Activated CD4-positive, alpha-beta T cell treated with anti-CD3 and anti-CD28 coated beads, Interleukin-2, amount 10 ng/mL, durations not matched to agents 24 days and 14 days (primary cell): ENCODE measurements at regions not wholly inside any gene's neighbourhood (a gene's known extent, or its start where the extent isn't known, plus 50 kb on each side); places are given as distances from the start of the nearest gene placed in this dataset.

Experiments
- DNase-seq: peaks from one replicate; pipeline ENCODE4 v3.0.0; 2022
- H3K27ac Mint-ChIP-seq: one replicate; pipeline ENCODE4 v1.8.0; 2022; ENCODE audit warnings: mild to moderate bottlenecking, mixed read lengths
- H3K27me3 Mint-ChIP-seq: one replicate; pipeline ENCODE4 v1.8.0; 2022; ENCODE audit warnings: mixed read lengths
- H3K36me3 Mint-ChIP-seq: one replicate; pipeline ENCODE4 v1.8.0; 2022; ENCODE audit warnings: low read depth, mild to moderate bottlenecking, mixed read lengths
- H3K4me1 Mint-ChIP-seq: one replicate; pipeline ENCODE4 v1.8.0; 2021; ENCODE audit warnings: mixed read lengths
- H3K4me3 Mint-ChIP-seq: one replicate; pipeline ENCODE4 v1.8.0; 2022; ENCODE audit warnings: mild to moderate bottlenecking, moderate library complexity, mixed read lengths
- H3K9me3 Mint-ChIP-seq: one replicate; pipeline ENCODE4 v1.8.0; 2021; ENCODE audit warnings: mixed read lengths
- intact Hi-C: fragments of 100-400 bp; cut with micrococcal nuclease; formaldehyde crosslinking; loops from one replicate; pipeline ENCODE4 v1.15.1; 2023

DNA sequence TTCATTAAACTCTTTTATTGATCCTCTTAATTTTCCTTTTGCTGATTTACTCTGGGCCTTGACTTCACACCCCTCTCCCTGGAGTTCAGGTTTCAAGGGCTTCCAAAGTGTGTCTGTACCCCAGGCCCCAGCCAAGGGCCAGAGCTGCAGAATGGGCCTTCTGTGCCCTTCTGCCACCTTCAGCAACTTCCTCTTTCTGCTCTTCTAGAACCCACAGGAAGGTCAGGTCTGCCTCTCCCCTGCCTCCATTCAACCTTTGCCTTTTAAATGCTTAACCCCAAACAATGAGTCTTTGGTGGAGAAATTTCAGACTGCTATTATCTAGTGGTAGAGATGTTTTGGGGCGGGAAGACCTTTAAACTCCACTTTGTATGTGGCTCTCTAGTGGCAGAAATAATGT is 63.1 kb downstream of the TSN start:
- peaks cover 17% of the 10 kb centered on the region for H3K27me3 Mint-ChIP-seq
- H3K36me3 Mint-ChIP-seq = no peaks in the 10 kb centered on the region
- no peak overlapping the region for H3K4me3 Mint-ChIP-seq
- no peaks in the 10 kb centered on the region for H3K9me3 Mint-ChIP-seq
- intact Hi-C loops = no loop called here
- H3K27ac Mint-ChIP-seq = no peak overlapping the region
- H3K4me1 Mint-ChIP-seq = no peaks in the 10 kb centered on the region
- DNase-seq = no peak

DNA sequence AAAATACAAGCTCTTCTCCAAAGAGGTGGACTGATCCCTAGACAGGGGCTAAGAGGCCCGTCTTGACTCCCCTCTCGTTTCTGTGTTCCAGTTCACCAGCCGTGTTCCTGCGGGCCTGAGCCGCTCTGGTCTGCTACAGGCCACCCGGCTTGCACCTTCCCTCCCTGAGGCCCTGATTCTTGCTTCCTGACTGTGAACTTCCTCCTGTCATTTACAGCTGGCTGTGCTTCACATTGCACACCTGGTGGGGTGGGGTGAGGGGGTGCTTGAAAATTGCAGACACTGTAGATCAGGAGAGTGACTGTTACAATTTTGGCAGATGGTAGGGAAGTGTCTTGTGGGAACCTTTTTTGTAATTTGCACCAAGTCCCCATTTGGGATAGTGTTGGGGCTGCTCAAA is 64.4 kb downstream of the TSN start:
- no peaks in the 10 kb centered on the region for H3K4me1 Mint-ChIP-seq
- DNase-seq = no peak
- peaks cover 17% of the 10 kb centered on the region for H3K27me3 Mint-ChIP-seq
- no peaks in the 10 kb centered on the region for H3K36me3 Mint-ChIP-seq
- H3K9me3 Mint-ChIP-seq = no peaks in the 10 kb centered on the region
- intact Hi-C loops = no loop called here
- no peak overlapping the region for H3K4me3 Mint-ChIP-seq
- H3K27ac Mint-ChIP-seq = no peak overlapping the region

DNA sequence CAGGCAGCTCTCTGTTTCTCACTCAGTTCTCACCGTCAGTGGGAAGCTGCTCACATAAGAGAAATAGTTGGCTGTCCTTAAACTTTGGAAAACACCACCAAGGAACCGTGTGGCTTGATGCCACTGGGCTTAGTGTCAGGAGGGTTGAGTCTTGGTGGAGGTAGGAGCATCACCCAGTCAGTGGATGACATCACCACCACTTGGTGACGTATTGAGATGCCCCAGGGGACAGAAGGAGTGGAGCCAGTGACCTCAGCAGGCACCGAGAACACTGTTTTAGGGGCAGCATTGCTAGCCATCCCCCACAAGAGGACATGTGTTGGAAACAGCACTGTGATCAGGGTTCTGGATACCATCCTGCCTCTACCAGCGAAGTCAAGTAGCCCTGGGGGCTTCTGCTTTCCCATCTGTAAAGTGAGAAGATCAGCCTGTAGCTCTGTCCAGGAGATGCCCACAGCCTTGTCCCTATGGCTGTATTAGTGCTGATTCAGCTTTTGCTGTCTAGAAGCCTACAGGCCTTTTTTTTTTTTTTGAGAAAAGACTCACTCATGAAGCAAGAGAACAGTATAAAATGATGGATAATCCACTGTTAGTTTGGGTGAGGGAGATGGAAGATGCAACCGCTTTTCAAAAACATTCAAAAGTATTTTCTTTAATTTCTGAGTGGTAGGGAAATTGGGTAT is 66.2 kb downstream of the TSN start:
- DNase-seq = no peak
- intact Hi-C loops = no loop called here
- Mint-ChIP-seq H3K27ac (no peak overlapping the region), H3K36me3 (no peaks in the 10 kb centered on the region), H3K27me3 (peaks cover 15% of the 10 kb centered on the region), H3K4me3 (no peak overlapping the region), H3K4me1 (no peaks in the 10 kb centered on the region), H3K9me3 (no peaks in the 10 kb centered on the region)

DNA sequence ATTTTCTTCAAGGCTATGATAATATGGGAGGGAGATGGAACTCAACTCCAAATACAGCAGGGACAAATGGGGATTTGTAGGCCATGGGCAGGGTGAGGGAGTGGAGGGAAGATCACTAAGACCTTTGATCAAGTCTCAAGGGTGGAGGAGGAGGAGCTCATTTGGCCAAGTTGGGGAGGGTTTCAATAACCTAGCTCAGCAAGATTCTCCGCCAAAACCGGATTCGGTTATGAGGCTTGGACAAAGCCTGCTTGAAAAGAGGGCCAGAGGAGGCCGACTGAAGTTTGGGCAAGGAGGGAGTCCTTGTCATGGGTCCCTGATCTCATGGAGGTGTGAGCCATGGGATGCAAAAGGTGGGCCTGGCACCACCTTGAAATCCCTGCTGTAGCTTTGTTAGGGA is 68.8 kb downstream of the TSN start:
- DNase-seq = no peak
- Mint-ChIP-seq H3K4me1 (no peaks in the 10 kb centered on the region), H3K27ac (no peak overlapping the region), H3K27me3 (peaks cover 6% of the 10 kb centered on the region), H3K36me3 (no peaks in the 10 kb centered on the region), H3K4me3 (no peak overlapping the region), H3K9me3 (no peaks in the 10 kb centered on the region)
- intact Hi-C loops = no loop called here

DNA sequence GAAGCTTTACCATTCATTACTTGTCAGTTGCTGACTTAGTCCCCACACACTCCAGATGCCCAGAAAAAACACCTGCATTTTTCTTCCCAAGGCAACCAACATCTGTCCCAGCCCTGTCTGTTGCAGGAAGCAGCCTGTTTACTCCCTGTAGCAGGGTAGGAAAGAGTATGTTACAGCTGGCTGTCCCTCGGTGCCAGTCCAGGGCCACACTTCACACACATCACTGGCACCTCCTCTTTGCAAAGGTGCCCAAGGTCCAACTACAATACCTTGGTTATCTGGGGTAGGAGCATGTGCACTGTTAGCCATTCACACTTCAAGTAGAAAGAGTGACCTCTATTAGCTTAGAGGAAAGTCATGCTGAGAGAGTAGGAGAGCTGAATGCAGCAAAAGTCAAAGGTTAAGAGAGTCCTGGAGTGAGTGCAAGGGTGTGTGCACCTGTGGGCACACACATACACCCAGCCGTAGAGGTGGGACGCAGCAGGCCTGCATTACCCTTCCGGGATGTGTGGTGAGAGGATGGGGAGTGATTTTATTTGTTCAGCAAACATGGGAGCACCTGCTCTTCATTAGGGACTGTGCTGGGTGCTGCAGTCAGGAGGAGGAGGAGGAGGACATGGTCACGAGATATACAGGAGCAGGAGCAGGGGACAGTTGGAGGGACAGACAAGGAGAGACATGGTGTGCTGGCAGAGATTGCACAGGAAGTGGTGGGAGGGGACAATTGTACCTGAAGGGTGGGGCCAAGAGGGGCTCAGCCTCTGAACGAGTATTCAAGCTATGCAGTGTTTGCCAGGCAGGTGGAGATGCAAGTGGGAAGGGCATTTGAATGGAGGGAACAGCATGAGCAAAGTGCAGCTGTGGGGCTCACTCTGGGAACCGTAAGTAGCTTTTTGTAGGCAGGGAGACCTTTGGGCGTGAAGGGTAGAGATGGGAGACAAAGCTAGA is 69.8 kb downstream of the TSN start:
- Mint-ChIP-seq H3K36me3 (no peaks in the 10 kb centered on the region), H3K4me1 (no peaks in the 10 kb centered on the region), H3K4me3 (no peak overlapping the region), H3K9me3 (no peaks in the 10 kb centered on the region), H3K27ac (no peak overlapping the region), H3K27me3 (peaks cover 4% of the 10 kb centered on the region)
- intact Hi-C loops = no loop called here
- DNase-seq = no peak

DNA sequence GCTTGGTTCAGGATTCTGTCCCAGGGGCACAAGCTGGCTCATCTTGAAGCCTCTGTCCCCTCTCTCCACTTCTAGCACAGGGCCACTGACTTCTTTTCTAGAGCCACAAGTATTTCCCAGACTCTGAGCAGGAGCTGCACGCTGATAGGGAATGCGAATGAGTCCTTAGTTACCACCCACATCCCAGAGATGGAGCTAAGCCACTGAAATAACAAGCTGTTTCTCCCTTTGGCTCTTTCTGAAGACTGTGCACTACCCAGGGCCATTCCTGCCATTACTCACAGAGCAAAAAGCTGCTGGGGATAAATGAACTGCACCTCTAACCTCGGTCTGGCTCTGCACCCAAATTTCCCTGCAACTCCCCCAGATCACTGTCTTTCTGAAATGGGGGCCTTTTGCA is 70.6 kb downstream of the TSN start:
- H3K9me3 Mint-ChIP-seq = no peaks in the 10 kb centered on the region
- no peak for DNase-seq
- intact Hi-C loops = no loop called here
- no peak overlapping the region for H3K4me3 Mint-ChIP-seq
- peaks cover 4% of the 10 kb centered on the region for H3K27me3 Mint-ChIP-seq
- H3K4me1 Mint-ChIP-seq = no peaks in the 10 kb centered on the region
- no peak overlapping the region for H3K27ac Mint-ChIP-seq
- H3K36me3 Mint-ChIP-seq = no peaks in the 10 kb centered on the region

DNA sequence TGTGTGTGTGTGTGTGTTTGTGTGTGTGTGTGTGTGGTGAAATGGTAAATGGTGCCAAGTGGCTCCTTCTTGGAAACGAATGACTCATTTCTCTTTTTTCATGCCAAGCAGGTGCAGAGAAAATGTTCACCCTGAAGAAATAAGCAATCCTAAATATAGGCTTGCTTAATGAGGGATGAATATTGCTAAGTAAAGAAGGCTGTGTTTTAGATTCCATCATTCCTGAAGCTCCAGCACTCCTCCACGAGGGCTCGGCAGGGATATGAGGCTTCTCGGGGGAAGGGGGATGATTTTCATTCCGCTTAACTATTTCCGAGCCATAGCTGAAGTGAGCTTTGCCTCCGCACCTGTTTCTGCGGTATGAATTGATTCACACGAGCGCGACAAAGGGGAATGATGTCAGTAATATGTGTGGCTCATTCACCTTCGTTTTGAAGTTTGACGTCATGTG is 72.9 kb downstream of the TSN start:
- no peak overlapping the region for H3K4me3 Mint-ChIP-seq
- intact Hi-C loops = no loop called here
- H3K4me1 Mint-ChIP-seq = no peaks in the 10 kb centered on the region
- DNase-seq = no peak
- H3K27me3 Mint-ChIP-seq = no peaks in the 10 kb centered on the region
- no peaks in the 10 kb centered on the region for H3K9me3 Mint-ChIP-seq
- H3K27ac Mint-ChIP-seq = no peak overlapping the region
- no peaks in the 10 kb centered on the region for H3K36me3 Mint-ChIP-seq

DNA sequence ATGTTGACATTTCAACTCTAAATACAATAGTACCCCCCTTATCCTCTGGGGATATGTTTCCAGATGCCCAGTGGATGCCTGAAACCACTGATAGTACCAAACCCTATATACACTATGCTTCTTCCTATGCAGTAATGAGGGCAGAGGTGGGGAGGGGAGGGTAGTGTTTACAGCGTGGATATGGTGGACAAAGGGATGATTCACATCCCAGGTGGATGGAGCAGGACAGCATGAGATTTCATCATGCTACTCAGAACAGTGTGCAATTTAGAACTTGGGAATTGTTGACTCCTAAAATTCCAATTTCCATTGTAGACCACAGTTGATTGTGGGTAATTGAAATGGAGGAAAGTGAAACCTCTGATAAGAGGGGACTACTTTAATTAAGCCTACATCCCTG is 75.4 kb downstream of the TSN start:
- H3K27ac Mint-ChIP-seq = no peak overlapping the region
- intact Hi-C loops = no loop called here
- H3K36me3 Mint-ChIP-seq = no peaks in the 10 kb centered on the region

DNA sequence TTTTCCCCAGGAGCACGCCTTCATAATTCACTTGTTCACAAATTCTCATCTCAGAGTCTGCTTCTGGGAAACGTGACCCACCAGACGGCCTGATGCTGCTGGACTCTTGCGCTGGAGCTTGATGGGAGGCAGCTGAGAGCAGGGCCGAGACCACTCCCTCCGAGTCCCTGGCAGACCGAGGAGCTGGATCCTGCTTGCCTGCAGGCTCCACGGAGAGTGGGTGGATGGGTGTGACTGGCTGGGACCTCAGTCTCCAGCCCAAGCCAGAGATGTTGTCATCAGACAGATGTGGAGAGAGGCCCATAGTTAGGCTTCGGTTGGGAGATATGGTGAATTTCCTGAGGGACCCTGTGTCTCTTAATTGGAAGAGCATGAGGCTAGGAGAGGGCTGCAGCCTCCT is 76.4 kb downstream of the TSN start:
- Mint-ChIP-seq H3K9me3 (no peaks in the 10 kb centered on the region), H3K27me3 (peaks cover 1% of the 10 kb centered on the region), H3K27ac (no peak overlapping the region), H3K4me3 (no peak overlapping the region), H3K4me1 (no peaks in the 10 kb centered on the region), H3K36me3 (no peaks in the 10 kb centered on the region)
- intact Hi-C loops = no loop called here
- DNase-seq = no peak

More for the DNA sequence above, 75.4 kb downstream of the TSN start:
- Mint-ChIP-seq H3K27me3 (peaks cover 1% of the 10 kb centered on the region), H3K4me1 (no peaks in the 10 kb centered on the region), H3K9me3 (no peaks in the 10 kb centered on the region), H3K4me3 (no peak overlapping the region)
- no peak for DNase-seq

DNA sequence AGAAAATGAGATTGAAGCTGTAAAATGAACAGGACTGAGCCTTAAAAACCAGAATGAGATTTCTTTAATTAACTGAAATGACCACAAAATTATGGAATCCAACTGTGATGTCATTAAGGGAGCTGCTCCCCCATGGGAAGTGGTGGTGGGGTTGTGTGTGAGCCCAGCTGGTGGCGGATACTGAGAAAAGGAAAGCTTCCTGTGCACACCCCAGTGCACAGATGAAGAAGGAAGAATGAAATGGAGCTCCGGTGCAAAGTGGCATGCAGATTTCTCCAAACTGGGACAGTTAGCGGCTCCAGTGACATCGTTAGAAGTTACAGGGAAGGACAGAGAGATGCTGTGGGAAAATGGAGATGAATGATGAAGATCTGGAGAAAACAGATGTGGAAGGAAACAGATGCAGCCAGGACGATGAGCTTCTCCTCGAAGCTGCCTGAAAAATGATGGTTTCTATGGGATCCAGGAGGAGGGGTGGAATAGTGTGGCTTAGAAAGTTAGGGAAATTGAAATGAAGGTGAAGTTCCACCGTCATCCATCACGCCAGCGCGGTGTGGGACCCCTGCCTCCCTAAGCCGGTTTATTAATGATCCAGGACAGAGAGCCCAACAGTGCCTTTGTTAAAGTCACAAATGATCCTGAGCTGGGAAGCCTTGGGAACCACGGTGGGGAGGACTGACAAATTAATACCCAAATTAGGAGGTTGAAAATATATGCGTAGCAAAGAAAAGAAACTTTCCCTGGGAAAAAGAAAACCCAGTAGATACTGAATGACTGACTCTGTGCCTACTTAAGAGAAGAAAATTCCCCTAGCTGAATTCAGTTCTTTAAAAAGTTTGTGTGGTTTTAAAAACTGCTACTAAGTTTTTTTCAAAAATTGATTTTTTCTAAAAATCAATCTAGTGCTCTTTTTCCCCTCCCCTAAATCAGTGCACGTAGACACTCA is 77.2 kb downstream of the TSN start:
- no peaks in the 10 kb centered on the region for H3K4me1 Mint-ChIP-seq

DNA sequence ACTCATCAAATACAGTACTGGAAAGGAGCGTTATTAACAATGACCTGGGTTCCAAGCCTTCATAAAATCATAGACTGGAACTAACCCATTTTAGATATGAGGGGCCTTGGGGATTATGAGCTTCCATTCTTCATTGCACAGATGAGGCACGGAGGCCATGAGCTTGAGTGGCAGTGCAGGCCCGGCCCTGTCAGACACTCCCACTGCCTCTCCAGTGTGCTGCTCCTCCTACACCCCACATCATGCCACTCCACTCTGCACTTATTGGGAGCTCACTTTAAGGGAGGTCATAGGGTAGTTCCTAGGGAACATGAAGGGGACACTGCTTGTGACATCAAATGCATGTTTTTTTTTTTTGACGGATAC is 77.9 kb downstream of the TSN start:
- H3K9me3 Mint-ChIP-seq = no peaks in the 10 kb centered on the region
- no peaks in the 10 kb centered on the region for H3K36me3 Mint-ChIP-seq
- no peak overlapping the region for H3K27ac Mint-ChIP-seq
- no peak for DNase-seq
- peaks cover 1% of the 10 kb centered on the region for H3K27me3 Mint-ChIP-seq
- H3K4me3 Mint-ChIP-seq = no peak overlapping the region
- intact Hi-C loops = no loop called here
- H3K4me1 Mint-ChIP-seq = no peaks in the 10 kb centered on the region

More for the DNA sequence above, 77.2 kb downstream of the TSN start:
- Mint-ChIP-seq H3K9me3 (no peaks in the 10 kb centered on the region), H3K36me3 (no peaks in the 10 kb centered on the region), H3K27me3 (peaks cover 1% of the 10 kb centered on the region), H3K27ac (no peak overlapping the region), H3K4me3 (no peak overlapping the region)
- intact Hi-C loops = no loop called here
- DNase-seq = no peak

DNA sequence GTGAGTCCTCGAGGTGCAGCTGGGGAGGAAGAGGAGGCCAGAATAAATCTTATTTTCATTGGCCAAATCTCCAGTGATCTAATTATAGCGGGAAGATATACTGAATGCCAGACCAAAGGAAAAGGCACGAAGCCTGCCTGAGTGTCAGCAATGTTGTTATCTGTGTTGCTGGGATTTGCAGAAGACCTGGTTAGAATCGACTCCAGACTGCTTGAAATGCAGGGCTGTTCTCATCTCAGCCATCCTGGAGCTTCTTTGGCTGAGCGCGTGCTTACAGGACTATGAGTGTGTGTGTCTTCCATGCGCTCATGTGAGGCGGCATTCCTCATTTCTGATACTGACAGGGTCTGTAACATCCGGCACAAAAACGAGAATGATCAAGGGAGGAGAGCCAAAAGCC is 81.2 kb downstream of the TSN start:
- Mint-ChIP-seq H3K4me1 (no peaks in the 10 kb centered on the region), H3K36me3 (no peaks in the 10 kb centered on the region), H3K27me3 (peaks cover 1% of the 10 kb centered on the region), H3K27ac (no peak overlapping the region), H3K9me3 (no peaks in the 10 kb centered on the region), H3K4me3 (no peak overlapping the region)
- DNase-seq = no peak
- intact Hi-C loops = no loop called here

DNA sequence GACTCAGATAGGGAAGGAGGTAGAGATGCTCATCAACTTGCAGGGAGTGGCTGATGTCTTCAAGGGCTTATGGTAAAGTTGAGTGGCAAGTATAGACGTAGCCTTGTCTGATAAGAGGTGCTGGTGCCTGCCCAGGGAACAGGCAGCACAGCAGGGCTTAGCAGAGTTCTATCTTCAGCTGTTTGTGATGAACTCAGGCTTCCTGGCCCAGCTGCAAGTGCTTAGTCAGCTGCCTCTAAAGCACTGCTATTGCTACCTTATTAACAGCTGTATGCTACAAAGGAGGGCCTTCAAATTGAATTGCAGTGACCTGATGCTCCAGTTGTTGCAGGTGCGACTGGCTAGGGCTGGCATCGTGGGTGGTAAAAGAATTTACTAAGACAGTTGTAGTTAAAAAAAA is 82.1 kb downstream of the TSN start:
- intact Hi-C loops = no loop called here
- no peak for DNase-seq
- H3K9me3 Mint-ChIP-seq = no peaks in the 10 kb centered on the region
- H3K4me1 Mint-ChIP-seq = no peaks in the 10 kb centered on the region
- no peak overlapping the region for H3K4me3 Mint-ChIP-seq
- H3K36me3 Mint-ChIP-seq = no peaks in the 10 kb centered on the region
- H3K27ac Mint-ChIP-seq = no peak overlapping the region
- H3K27me3 Mint-ChIP-seq = peaks cover 1% of the 10 kb centered on the region

DNA sequence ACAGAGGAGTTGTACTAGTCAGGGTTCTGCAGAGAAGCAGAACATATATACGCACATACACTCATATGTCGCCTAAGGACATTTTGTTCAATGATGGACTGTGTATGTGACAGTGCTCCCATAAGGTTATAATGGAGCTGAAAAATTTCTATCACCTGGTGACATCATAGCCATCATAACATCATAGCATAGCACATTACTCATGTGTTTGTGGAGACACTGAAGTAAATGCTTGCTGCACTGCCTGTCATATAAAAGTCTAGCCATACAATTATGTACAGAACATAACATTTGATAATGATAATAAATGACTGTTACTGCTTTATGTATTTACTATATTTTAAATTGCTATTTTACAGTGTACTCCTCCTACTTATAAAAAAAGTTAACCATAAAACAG is 83.1 kb downstream of the TSN start:
- intact Hi-C loops = no loop called here
- Mint-ChIP-seq H3K27ac (no peak overlapping the region), H3K27me3 (peaks cover 4% of the 10 kb centered on the region), H3K36me3 (no peaks in the 10 kb centered on the region), H3K9me3 (no peaks in the 10 kb centered on the region), H3K4me3 (no peak overlapping the region), H3K4me1 (no peaks in the 10 kb centered on the region)
- DNase-seq = no peak
